ENCODE measurements at regions not wholly inside any gene's neighbourhood (a gene's known extent, or its start where the extent isn't known, plus 50 kb on each side); places are given as distances from the start of the nearest gene placed in this dataset.

DNA sequence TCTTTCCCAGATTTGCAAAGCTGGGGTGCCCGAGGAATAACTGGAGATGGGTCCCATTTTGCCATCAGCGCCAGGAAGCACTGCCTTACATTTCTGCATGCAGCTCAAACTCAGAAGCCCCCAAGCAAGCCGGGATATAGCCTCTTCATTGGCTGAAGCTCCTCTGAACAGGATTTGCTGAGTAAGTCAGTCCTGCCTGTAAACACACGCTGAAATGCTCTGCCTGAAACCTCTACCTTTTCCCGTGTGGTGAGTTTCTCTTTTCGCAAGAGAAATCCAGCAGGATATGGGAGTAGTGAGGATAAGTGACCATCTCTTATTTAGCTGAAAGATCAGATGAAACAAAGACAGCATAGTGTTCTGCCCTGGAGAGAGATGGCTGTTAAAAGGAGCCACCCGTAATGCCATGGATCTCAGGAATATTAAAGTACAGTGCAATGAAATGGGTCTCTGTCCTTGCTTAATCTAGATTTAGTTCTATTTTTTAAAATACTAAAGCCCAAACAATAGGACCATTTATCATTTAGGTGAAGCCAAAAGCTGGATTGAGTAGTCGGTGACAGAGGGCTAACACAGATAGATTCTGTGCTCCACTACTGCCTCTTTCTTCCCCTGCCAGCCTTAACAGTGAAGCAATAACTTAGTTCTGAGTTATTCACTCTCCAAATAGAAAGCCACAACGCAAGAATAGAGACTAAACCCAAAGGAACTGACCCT lies 177.5 kb upstream of the PPP2R2B start:
- no peak overlapping the region for H2AFZ ChIP-seq (ENCODE audit: low read depth, low read length)
- TF ChIP-seq, protein P1, sequence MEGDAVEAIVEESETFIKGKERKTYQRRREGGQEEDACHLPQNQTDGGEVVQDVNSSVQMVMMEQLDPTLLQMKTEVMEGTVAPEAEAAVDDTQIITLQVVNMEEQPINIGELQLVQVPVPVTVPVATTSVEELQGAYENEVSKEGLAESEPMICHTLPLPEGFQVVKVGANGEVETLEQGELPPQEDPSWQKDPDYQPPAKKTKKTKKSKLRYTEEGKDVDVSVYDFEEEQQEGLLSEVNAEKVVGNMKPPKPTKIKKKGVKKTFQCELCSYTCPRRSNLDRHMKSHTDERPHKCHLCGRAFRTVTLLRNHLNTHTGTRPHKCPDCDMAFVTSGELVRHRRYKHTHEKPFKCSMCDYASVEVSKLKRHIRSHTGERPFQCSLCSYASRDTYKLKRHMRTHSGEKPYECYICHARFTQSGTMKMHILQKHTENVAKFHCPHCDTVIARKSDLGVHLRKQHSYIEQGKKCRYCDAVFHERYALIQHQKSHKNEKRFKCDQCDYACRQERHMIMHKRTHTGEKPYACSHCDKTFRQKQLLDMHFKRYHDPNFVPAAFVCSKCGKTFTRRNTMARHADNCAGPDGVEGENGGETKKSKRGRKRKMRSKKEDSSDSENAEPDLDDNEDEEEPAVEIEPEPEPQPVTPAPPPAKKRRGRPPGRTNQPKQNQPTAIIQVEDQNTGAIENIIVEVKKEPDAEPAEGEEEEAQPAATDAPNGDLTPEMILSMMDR (IDR thresholded peaks at IDR 0.05; ENCODE audit: low read depth, low read length): no peak
- no peak for TF ChIP-seq EZH2phosphoT487 (IDR thresholded peaks at IDR 0.05; ENCODE audit: low read depth)

DNA sequence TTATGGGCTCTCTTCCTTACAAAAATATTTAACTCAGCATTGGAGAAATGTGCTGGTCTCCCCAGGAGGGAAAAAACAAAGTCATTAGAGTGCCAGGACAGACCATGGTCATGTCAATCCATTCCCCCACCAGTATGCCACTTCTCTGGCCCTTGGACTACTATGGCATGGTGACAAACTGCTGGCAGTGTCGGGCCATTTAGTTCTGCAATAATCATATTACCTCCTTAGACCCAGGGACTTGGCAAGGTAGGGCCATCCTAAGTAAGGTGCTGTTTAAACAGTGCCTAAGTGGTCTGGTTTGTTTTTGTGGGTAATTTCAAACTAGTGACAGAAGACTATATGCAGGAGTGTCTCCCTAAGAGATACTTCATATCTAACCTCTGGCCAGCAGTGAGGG lies 177.8 kb upstream of the STK32A start:
- no peaks in the 10 kb centered on the region for H3K4me1 ChIP-seq (ENCODE audit: low read length)
- no peak overlapping the region for H3K4me3 ChIP-seq (ENCODE audit: low read length)
- no peaks in the 10 kb centered on the region for H3K79me2 ChIP-seq (ENCODE audit: low read length)
- TF ChIP-seq, protein P1 (IDR thresholded peaks at IDR 0.05; ENCODE audit: low read depth, low read length): no peak
- TF ChIP-seq EZH2phosphoT487 (IDR thresholded peaks at IDR 0.05; ENCODE audit: low read depth): no peak
- no peak overlapping the region for H3K27ac ChIP-seq (ENCODE audit: low read length)
- no peaks in the 10 kb centered on the region for H4K20me1 ChIP-seq (ENCODE audit: insufficient read depth, low read length)
- no peak overlapping the region for H2AFZ ChIP-seq (ENCODE audit: low read depth, low read length)
- H3K36me3 ChIP-seq (replicated peaks; ENCODE audit: low read depth, low read length): no peaks in the 10 kb centered on the region
- no peaks in the 10 kb centered on the region for H3K9me3 ChIP-seq (ENCODE audit: insufficient read depth, low read length)
- no peaks in the 10 kb centered on the region for H3K27me3 ChIP-seq (ENCODE audit: low read depth, low read length)
- H3K9ac ChIP-seq (ENCODE audit: low read length): no peak overlapping the region
- no peak overlapping the region for H3K4me2 ChIP-seq (ENCODE audit: low read length)

More for the DNA sequence above, 177.5 kb upstream of the PPP2R2B start:
- no peaks in the 10 kb centered on the region for H3K36me3 ChIP-seq (replicated peaks; ENCODE audit: low read depth, low read length)
- no peak overlapping the region for H3K27ac ChIP-seq (ENCODE audit: low read length)
- no peaks in the 10 kb centered on the region for H3K9me3 ChIP-seq (ENCODE audit: insufficient read depth, low read length)
- no peaks in the 10 kb centered on the region for H3K27me3 ChIP-seq (ENCODE audit: low read depth, low read length)
- H3K4me1 ChIP-seq (ENCODE audit: low read length): no peaks in the 10 kb centered on the region
- H3K4me3 ChIP-seq (ENCODE audit: low read length): no peak overlapping the region
- H4K20me1 ChIP-seq (ENCODE audit: insufficient read depth, low read length): no peaks in the 10 kb centered on the region
- H3K79me2 ChIP-seq (ENCODE audit: low read length): no peaks in the 10 kb centered on the region
- H3K9ac ChIP-seq (ENCODE audit: low read length): no peak overlapping the region
- no peak overlapping the region for H3K4me2 ChIP-seq (ENCODE audit: low read length)

DNA sequence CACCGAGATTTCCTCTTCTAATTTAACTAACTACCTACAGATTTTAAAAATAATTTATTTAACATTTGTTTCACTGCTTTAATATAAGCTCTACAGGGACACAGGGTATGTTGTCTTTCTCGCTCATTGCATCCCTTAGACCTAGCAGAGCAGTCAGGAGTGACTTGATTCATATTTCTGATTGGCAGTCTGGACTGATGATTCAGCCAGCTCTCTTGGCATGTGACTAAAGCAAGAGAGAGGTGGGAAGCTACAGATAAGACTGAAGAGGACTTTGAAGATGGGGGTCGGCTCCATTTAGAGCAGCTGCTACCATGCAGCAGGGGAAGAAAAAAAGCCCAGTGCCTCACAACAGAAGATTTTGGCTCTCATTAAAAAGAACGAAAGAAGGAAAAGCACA lies 173.4 kb upstream of the STK32A start:
- no peak overlapping the region for H2AFZ ChIP-seq (ENCODE audit: low read depth, low read length)
- H3K79me2 ChIP-seq (ENCODE audit: low read length): no peaks in the 10 kb centered on the region

DNA sequence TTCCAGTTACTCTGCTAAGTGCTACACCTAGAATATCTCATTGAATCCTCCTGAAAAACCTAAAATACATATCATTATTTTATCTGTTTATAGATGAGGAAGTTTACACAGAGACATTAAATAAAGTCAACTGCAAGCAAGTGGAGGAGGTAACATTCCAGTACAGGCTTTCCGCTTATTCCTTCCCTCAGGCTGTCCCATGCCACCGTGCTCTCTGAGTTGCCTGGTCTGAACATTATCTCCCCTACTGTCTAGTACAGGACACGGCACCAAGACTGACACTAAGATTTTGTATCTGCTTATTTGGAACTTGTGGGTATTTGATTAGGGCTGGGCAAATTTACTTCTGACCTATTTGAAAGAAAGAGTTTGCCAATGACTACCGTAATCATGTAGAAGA lies 172.4 kb upstream of the STK32A start:
- Histone ChIP-seq H4K20me1 (ENCODE audit: insufficient read depth, low read length) (no peaks in the 10 kb centered on the region), H3K4me3 (ENCODE audit: low read length) (no peak overlapping the region), H2AFZ (ENCODE audit: low read depth, low read length) (no peak overlapping the region), H3K9me3 (ENCODE audit: insufficient read depth, low read length) (no peaks in the 10 kb centered on the region), H3K27ac (ENCODE audit: low read length) (no peak overlapping the region), H3K36me3 (replicated peaks; ENCODE audit: low read depth, low read length) (no peaks in the 10 kb centered on the region), H3K4me2 (ENCODE audit: low read length) (no peak overlapping the region), H3K9ac (ENCODE audit: low read length) (no peak overlapping the region), H3K27me3 (ENCODE audit: low read depth, low read length) (no peaks in the 10 kb centered on the region), H3K79me2 (ENCODE audit: low read length) (no peaks in the 10 kb centered on the region), H3K4me1 (ENCODE audit: low read length) (no peaks in the 10 kb centered on the region)
- TF ChIP-seq, protein P1 (IDR thresholded peaks at IDR 0.05; ENCODE audit: low read depth, low read length): no peak
- no peak for TF ChIP-seq EZH2phosphoT487 (IDR thresholded peaks at IDR 0.05; ENCODE audit: low read depth)

More for the DNA sequence above, 173.4 kb upstream of the STK32A start:
- no peak overlapping the region for H3K4me3 ChIP-seq (ENCODE audit: low read length)
- TF ChIP-seq, protein P1 (IDR thresholded peaks at IDR 0.05; ENCODE audit: low read depth, low read length): no peak
- no peak for TF ChIP-seq EZH2phosphoT487 (IDR thresholded peaks at IDR 0.05; ENCODE audit: low read depth)
- no peaks in the 10 kb centered on the region for H3K36me3 ChIP-seq (replicated peaks; ENCODE audit: low read depth, low read length)
- H4K20me1 ChIP-seq (ENCODE audit: insufficient read depth, low read length): no peaks in the 10 kb centered on the region
- no peaks in the 10 kb centered on the region for H3K27me3 ChIP-seq (ENCODE audit: low read depth, low read length)
- H3K4me2 ChIP-seq (ENCODE audit: low read length): no peak overlapping the region
- no peak overlapping the region for H3K27ac ChIP-seq (ENCODE audit: low read length)
- H3K4me1 ChIP-seq (ENCODE audit: low read length): no peaks in the 10 kb centered on the region
- H3K9ac ChIP-seq (ENCODE audit: low read length): no peak overlapping the region
- H3K9me3 ChIP-seq (ENCODE audit: insufficient read depth, low read length): no peaks in the 10 kb centered on the region
